Stimulated activated CD8-positive, alpha-beta memory T cell treated with anti-CD3 and anti-CD28 coated beads, Interleukin-7, amount 100 ng/mL, for 48 hours (primary cell): ENCODE measurements at regions not wholly inside any gene's neighbourhood (a gene's known extent, or its start where the extent isn't known, plus 50 kb on each side); places are given as distances from the start of the nearest gene placed in this dataset.

ENCODE experiments used
- DNase-seq, 2 donors: peaks; one replicate each; pipeline ENCODE4 v3.0.0-alpha.2; 2020; ENCODE audit warnings: low read depth in 1 of 2; ENCODE audit errors: extremely low read depth in 1 of 2

- DNase-seq: no peak
These were observed 102.1 kb upstream of the TENM3 start for GRCh38 chr4:182141061-182141460.

GRCh38 chr4:182142176-182143085 lies 100.8 kb upstream of the TENM3 start:
- no peak for DNase-seq

GRCh38 chr4:182143086-182143821 lies 99.9 kb upstream of the TENM3 start:
- DNase-seq: no peak

- DNase-seq: no peak
These were observed 99.2 kb upstream of the TENM3 start for GRCh38 chr4:182143822-182144625.

- no peak for DNase-seq
These were observed 98.4 kb upstream of the TENM3 start for GRCh38 chr4:182144626-182145333.

GRCh38 chr4:182145334-182145905 lies 97.8 kb upstream of the TENM3 start:
- no peak for DNase-seq

GRCh38 chr4:182147391-182147790 lies 95.8 kb upstream of the TENM3 start:
- DNase-seq: no peak

- DNase-seq: no peak
These were observed 92.6 kb upstream of the TENM3 start for GRCh38 chr4:182150645-182151044.

- no peak for DNase-seq
These were observed 87.4 kb upstream of the TENM3 start for GRCh38 chr4:182155806-182156205.

- DNase-seq: no peak
These were observed 80.0 kb upstream of the TENM3 start for GRCh38 chr4:182163180-182163579.

GRCh38 chr4:182169572-182169971 lies 73.6 kb upstream of the TENM3 start:
- no peak for DNase-seq

GRCh38 chr4:182169987-182170386 lies 73.2 kb upstream of the TENM3 start:
- no peak for DNase-seq

GRCh38 chr4:182170417-182170935 lies 72.7 kb upstream of the TENM3 start:
- DNase-seq: no peak

GRCh38 chr4:182174979-182175378 lies 68.2 kb upstream of the TENM3 start:
- DNase-seq: no peak

GRCh38 chr4:182175788-182176519 lies 67.2 kb upstream of the TENM3 start:
- DNase-seq: no peak

GRCh38 chr4:182177166-182177565 lies 66.0 kb upstream of the TENM3 start:
- DNase-seq: no peak

GRCh38 chr4:182179105-182179504 lies 64.1 kb upstream of the TENM3 start:
- no peak for DNase-seq

GRCh38 chr4:182179751-182180150 lies 63.5 kb upstream of the TENM3 start:
- no peak for DNase-seq

- DNase-seq: no peak
These were observed 57.7 kb upstream of the TENM3 start for GRCh38 chr4:182185491-182185890.
